ENCODE measurements at regions not wholly inside any gene's neighbourhood (a gene's known extent, or its start where the extent isn't known, plus 50 kb on each side); places are given as distances from the start of the nearest gene placed in this dataset.

GRCh38 chr6:15943423-15943822, 185.5 kb upstream of the MYLIP start (continued):
- TF ChIP-seq ZNF462 (CRISPR knock-in tag; IDR thresholded peaks at IDR 0.05) (no peak), CREB1 (CRISPR knock-in tag; IDR thresholded peaks at IDR 0.05; ENCODE audit: low read depth) (no peak), EZH2phosphoT487 (IDR thresholded peaks at IDR 0.05; ENCODE audit: unreplicated experiment) (no peak), EZH2 (IDR thresholded peaks at IDR 0.05; ENCODE audit: low read depth, unreplicated experiment) (no peak), JUNB (IDR thresholded peaks at IDR 0.05; ENCODE audit: unreplicated experiment) (no peak), STAT1 (IDR thresholded peaks at IDR 0.05; ENCODE audit: unreplicated experiment) (no peak), ZNF114 (CRISPR knock-in tag; IDR thresholded peaks at IDR 0.05) (no peak)

DNA sequence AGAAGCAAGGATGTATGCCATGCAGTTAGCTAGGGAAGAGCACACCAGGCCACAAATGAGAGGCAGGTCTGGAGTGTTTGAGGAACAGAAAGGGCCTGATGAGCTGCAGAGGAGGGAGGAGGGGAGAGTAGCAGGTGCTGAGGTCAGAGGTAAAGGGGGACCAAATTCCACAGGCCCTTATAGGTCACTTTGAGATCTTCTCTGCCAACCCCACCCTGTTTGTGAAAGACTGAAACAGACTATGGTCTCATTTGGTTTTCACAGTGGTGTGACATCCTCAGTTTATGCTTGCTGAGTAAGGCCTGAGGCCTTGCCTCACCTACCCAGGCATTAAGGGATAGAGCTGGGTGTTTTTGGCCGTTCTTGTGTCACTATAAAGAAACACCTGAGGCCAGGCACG, 187.7 kb upstream of the MYLIP start:
- H3K9me3 Mint-ChIP-seq = peaks cover 26% of the 10 kb centered on the region
- H3K79me2 ChIP-seq (replicated peaks; ENCODE audit: insufficient read depth) = no peaks in the 10 kb centered on the region
- H3K27ac ChIP-seq (ENCODE audit: low read depth) = no peak overlapping the region
- H4K20me1 ChIP-seq (replicated peaks; ENCODE audit: insufficient read depth) = no peaks in the 10 kb centered on the region
- no peak overlapping the region for H2AFZ ChIP-seq
- no peak overlapping the region for H3K4me3 ChIP-seq
- H3K36me3 ChIP-seq (ENCODE audit: insufficient read depth) = no peaks in the 10 kb centered on the region
- peaks cover 12% of the 10 kb centered on the region for H3K27me3 Mint-ChIP-seq (ENCODE audit: insufficient read depth, low read depth, poor library complexity)
- H3K9me2 ChIP-seq (ENCODE audit: insufficient read depth) = peaks cover 8% of the 10 kb centered on the region
- no peaks in the 10 kb centered on the region for H3K27me3 ChIP-seq (ENCODE audit: insufficient read depth)
- no peaks in the 10 kb centered on the region for H3K4me1 ChIP-seq (ENCODE audit: insufficient read depth)
- no peaks in the 10 kb centered on the region for H3F3A ChIP-seq (replicated peaks; ENCODE audit: low read depth)
- peaks cover 25% of the 10 kb centered on the region; the same call in 2 of the 3 replicates for H3K36me3 Mint-ChIP-seq (ENCODE audit: low read depth)
- H3K4me1 Mint-ChIP-seq = no peaks in the 10 kb centered on the region
- H3K4me2 ChIP-seq = no peak overlapping the region
- ATAC-seq (no peak), DNase-seq (ENCODE audit: low spot score) (no peak)
- no peak overlapping the region for H3K4me3 Mint-ChIP-seq
- no peak overlapping the region for H3K27ac Mint-ChIP-seq
- TF ChIP-seq, protein P1, sequence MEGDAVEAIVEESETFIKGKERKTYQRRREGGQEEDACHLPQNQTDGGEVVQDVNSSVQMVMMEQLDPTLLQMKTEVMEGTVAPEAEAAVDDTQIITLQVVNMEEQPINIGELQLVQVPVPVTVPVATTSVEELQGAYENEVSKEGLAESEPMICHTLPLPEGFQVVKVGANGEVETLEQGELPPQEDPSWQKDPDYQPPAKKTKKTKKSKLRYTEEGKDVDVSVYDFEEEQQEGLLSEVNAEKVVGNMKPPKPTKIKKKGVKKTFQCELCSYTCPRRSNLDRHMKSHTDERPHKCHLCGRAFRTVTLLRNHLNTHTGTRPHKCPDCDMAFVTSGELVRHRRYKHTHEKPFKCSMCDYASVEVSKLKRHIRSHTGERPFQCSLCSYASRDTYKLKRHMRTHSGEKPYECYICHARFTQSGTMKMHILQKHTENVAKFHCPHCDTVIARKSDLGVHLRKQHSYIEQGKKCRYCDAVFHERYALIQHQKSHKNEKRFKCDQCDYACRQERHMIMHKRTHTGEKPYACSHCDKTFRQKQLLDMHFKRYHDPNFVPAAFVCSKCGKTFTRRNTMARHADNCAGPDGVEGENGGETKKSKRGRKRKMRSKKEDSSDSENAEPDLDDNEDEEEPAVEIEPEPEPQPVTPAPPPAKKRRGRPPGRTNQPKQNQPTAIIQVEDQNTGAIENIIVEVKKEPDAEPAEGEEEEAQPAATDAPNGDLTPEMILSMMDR (conservative IDR thresholded peaks at IDR 0.05; ENCODE audit: low read depth in 2 of 2) = no peak
- TF ChIP-seq STAT1 (IDR thresholded peaks at IDR 0.05; ENCODE audit: unreplicated experiment) (no peak), EZH2phosphoT487 (IDR thresholded peaks at IDR 0.05; ENCODE audit: unreplicated experiment) (no peak), POLR2AphosphoS5 (IDR thresholded peaks at IDR 0.05; ENCODE audit: low read depth) (no peak), JUNB (IDR thresholded peaks at IDR 0.05; ENCODE audit: unreplicated experiment) (no peak), NANOG (IDR thresholded peaks at IDR 0.05; ENCODE audit: borderline replicate concordance) (no peak)
- TF ChIP-seq, protein P2, sequence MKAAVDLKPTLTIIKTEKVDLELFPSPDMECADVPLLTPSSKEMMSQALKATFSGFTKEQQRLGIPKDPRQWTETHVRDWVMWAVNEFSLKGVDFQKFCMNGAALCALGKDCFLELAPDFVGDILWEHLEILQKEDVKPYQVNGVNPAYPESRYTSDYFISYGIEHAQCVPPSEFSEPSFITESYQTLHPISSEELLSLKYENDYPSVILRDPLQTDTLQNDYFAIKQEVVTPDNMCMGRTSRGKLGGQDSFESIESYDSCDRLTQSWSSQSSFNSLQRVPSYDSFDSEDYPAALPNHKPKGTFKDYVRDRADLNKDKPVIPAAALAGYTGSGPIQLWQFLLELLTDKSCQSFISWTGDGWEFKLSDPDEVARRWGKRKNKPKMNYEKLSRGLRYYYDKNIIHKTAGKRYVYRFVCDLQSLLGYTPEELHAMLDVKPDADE (IDR thresholded peaks at IDR 0.05) = no peak
